GM23338 (cell line): ENCODE measurements at regions not wholly inside any gene's neighbourhood (a gene's known extent, or its start where the extent isn't known, plus 50 kb on each side); places are given as distances from the start of the nearest gene placed in this dataset.

Experiments
- ATAC-seq: fragments of 200-7000 bp; cut with Tn5 transposase; 3 replicates; pipeline ENCODE4 v1.9.1; 2020
- DNase-seq: peaks from one replicate; pipeline ENCODE4 v3.0.0-alpha.2; 2015; ENCODE audit warnings: low spot score
- H2AFZ ChIP-seq: fragments of 200-600 bp; sonication (generic); 2 replicates; pipeline ENCODE4 v1.8.0; 2016; ENCODE audit warnings: antibody characterized with exemption, mild to moderate bottlenecking, moderate library complexity
- H3F3A ChIP-seq: fragments of 200-600 bp; sonication (generic); replicated peaks from 2 replicates; pipeline ENCODE4 v1.8.0; 2017; ENCODE audit warnings: antibody characterized with exemption, mixed run types, low read depth
- H3K27ac ChIP-seq: fragments of 200-600 bp; sonication (generic); 2 replicates; pipeline ENCODE4 v1.6.1; 2016; ENCODE audit warnings: low read depth
- H3K27me3 ChIP-seq: fragments of 200-600 bp; sonication (generic); 2 replicates; pipeline ENCODE4 v1.8.0; 2016; ENCODE audit warnings: mild to moderate bottlenecking, mixed run types, moderate library complexity; ENCODE audit not compliant: insufficient read depth
- H3K36me3 ChIP-seq: fragments of 200-600 bp; sonication (generic); 2 replicates; pipeline ENCODE4 v1.8.0; 2016; ENCODE audit warnings: mild to moderate bottlenecking; ENCODE audit not compliant: insufficient read depth
- H3K4me1 ChIP-seq: fragments of 200-600 bp; sonication (generic); 2 replicates; pipeline ENCODE4 v1.8.0; 2016; ENCODE audit warnings: mild to moderate bottlenecking, moderate library complexity; ENCODE audit not compliant: insufficient read depth
- H3K4me2 ChIP-seq: fragments of 200-600 bp; sonication (generic); 2 replicates; pipeline ENCODE4 v1.7.1; 2017; ENCODE audit warnings: mixed run types
- H3K4me3 ChIP-seq: fragments of 200-600 bp; sonication (generic); 2 replicates; pipeline ENCODE4 v1.6.1; 2016; ENCODE audit warnings: mixed run types
- H3K79me2 ChIP-seq: fragments of 200-600 bp; sonication (generic); replicated peaks from 2 replicates; pipeline ENCODE4 v1.8.0; 2017; ENCODE audit warnings: mild to moderate bottlenecking; ENCODE audit not compliant: insufficient read depth
- H3K9me2 ChIP-seq: fragments of 200-600 bp; sonication (generic); 2 replicates; pipeline ENCODE4 v1.8.0; 2017; ENCODE audit not compliant: insufficient read depth
- H4K20me1 ChIP-seq: fragments of 200-600 bp; sonication (generic); replicated peaks from 2 replicates; pipeline ENCODE4 v1.8.0; 2017; ENCODE audit warnings: mild to moderate bottlenecking; ENCODE audit not compliant: insufficient read depth
- H3K27ac Mint-ChIP-seq: 2 replicates; pipeline ENCODE4 v1.8.0; 2020; ENCODE audit warnings: inconsistent platforms, mild to moderate bottlenecking, moderate library complexity, mixed read lengths
- H3K27me3 Mint-ChIP-seq: 3 replicates; pipeline ENCODE4 v1.8.0; 2022; ENCODE audit warnings: low read depth, mild to moderate bottlenecking, moderate library complexity, mixed read lengths, inconsistent platforms; ENCODE audit not compliant: insufficient read depth, poor library complexity
- H3K36me3 Mint-ChIP-seq: 3 replicates; pipeline ENCODE4 v1.8.0; 2021; ENCODE audit warnings: low read depth, mild to moderate bottlenecking, inconsistent platforms, moderate library complexity, mixed read lengths
- H3K4me1 Mint-ChIP-seq: 3 replicates; pipeline ENCODE4 v1.8.0; 2020; ENCODE audit warnings: mild to moderate bottlenecking, inconsistent platforms, mixed read lengths
- H3K4me3 Mint-ChIP-seq: 3 replicates; pipeline ENCODE4 v1.8.0; 2021; ENCODE audit warnings: moderate library complexity, mild to moderate bottlenecking, inconsistent platforms, mixed read lengths
- H3K9me3 Mint-ChIP-seq: 3 replicates; pipeline ENCODE4 v1.8.0; 2020; ENCODE audit warnings: moderate library complexity, mild to moderate bottlenecking, inconsistent platforms, mixed read lengths
- CREB1 ChIP-seq: fragments of 250-450 bp; sonication (Bioruptor Pico); IDR thresholded peaks from 2 replicates; pipeline ENCODE4 v1.5.0; 2020; ENCODE audit warnings: low read depth, mild to moderate bottlenecking, moderate library complexity
- CTCF ChIP-seq, 2 experiments: fragments of 200-600 bp in 1 of 2; sonication (generic) in 1 of 2; conservative IDR thresholded peaks; 2 replicates each; pipeline versions ENCODE4 v1.5.1 to v1.6.1; 2016 to 2017; ENCODE audit warnings: antibody characterized with exemption in 2 of 2, low read depth in 2 of 2, mild to moderate bottlenecking in 2 of 2, moderate library complexity in 1 of 2
- ETS1 ChIP-seq: IDR thresholded peaks from 2 replicates; pipeline ENCODE4 v1.6.1; 2016; ENCODE audit warnings: antibody characterized with exemption
- EZH2 ChIP-seq: fragments of 200-600 bp; sonication (generic); IDR thresholded peaks from one replicate; pipeline ENCODE4 v1.8.0; 2017; ENCODE audit warnings: antibody characterized with exemption, mild to moderate bottlenecking, low read depth; ENCODE audit not compliant: unreplicated experiment
- NANOG ChIP-seq: IDR thresholded peaks from 2 replicates; pipeline ENCODE4 v1.6.1; 2016; ENCODE audit warnings: antibody characterized with exemption, borderline replicate concordance
- POLR2AphosphoS5 ChIP-seq: IDR thresholded peaks from 2 replicates; pipeline ENCODE4 v1.6.1; 2016; ENCODE audit warnings: antibody characterized with exemption, low read depth
- REST ChIP-seq: IDR thresholded peaks from one replicate; pipeline ENCODE4 v1.6.1; 2018; ENCODE audit warnings: antibody characterized with exemption; ENCODE audit not compliant: unreplicated experiment
- ZNF114 ChIP-seq: fragments of 250-450 bp; sonication (Bioruptor Pico); IDR thresholded peaks from 2 replicates; pipeline ENCODE4 v1.5.0; 2020; ENCODE audit warnings: mild to moderate bottlenecking, moderate library complexity
- ZNF331 ChIP-seq: fragments of 250-450 bp; sonication (Bioruptor Pico); IDR thresholded peaks from 2 replicates; pipeline ENCODE4 v1.5.0; 2020; ENCODE audit warnings: low read depth, mild to moderate bottlenecking, moderate library complexity
- TF ChIP-seq, protein P1 (sequence below): fragments of 250-450 bp; sonication (Bioruptor Pico); IDR thresholded peaks from 2 replicates; pipeline ENCODE4 v1.5.0; 2020; ENCODE audit warnings: mild to moderate bottlenecking, moderate library complexity

DNA sequence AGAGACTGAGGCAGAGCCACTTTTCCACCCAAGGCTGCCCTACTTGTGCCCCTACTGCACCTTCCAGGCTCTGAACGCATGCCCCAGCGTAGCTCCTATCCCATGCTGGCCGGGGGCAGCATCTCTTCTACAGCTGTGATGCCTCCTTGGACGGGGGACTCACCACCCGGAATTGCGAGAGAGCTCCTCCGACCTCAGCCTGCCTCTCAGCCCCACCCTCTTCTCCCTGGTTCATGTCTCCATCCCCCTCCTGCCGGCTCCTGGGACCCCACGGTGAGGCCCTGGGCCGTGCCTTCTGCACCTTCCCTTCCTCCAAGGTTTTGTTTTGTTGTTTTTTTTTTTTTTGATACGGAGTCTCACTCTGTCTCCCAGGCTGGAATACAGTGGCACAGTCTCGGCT is 112.4 kb downstream of the MICALL2 start (continued):
- TF ChIP-seq ZNF114 (no peak), ETS1 (no peak), CTCF (conservative IDR thresholded peaks at IDR 0.05; ENCODE audit: low read depth in 2 of 2) (no peak), NANOG (no peak)

DNA sequence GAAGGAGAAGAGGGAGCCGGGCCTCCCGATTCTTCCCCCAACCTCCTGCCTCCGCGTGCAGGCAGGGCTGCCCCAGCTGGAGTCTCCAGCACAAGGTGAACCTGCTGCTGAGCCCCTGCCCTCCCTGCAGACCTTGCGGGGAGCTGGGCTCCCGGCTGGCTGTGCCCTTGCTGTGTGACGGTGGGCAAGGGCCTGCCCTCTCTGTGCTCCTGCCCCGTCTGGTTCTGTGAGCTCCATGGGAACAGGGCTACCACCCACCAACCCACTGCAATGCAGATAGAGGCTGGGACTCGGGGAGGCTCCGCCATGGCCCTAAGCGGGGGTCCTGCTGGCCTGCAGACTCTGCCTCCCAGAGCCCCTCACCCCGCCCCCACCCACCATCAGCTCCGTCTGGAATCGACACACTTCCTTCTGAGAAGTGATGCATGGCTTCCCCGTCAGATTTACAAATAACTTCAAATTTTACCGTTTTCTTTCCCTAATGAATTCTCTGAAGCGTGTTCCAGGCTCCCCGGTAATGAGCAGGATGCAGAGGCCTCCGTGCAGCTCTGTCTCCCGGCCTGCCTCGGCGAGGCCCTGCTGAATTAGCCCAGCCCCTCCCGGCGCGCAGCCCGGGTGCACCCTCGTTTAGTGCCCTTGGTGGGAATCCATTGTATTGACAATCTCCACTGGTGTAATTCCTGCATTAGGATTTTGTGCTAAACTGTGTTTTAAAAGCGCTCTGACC is 111.0 kb downstream of the MICALL2 start:
- ATAC-seq (no peak), DNase-seq (no peak)
- no peaks in the 10 kb centered on the region for H3K79me2 ChIP-seq
- no peak overlapping the region for H3K27ac ChIP-seq
- no peaks in the 10 kb centered on the region for H3K36me3 ChIP-seq
- H3K27me3 ChIP-seq = no peaks in the 10 kb centered on the region
- Mint-ChIP-seq H3K27me3 (peaks cover 6% of the 10 kb centered on the region), H3K4me3 (no peak overlapping the region), H3K27ac (peak overlapping the region; percentile 75; the same call in 1 of the 2 replicates), H3K36me3 (no peaks in the 10 kb centered on the region), H3K9me3 (no peaks in the 10 kb centered on the region; the same call in 2 of the 3 replicates), H3K4me1 (no peaks in the 10 kb centered on the region)
- H3K4me3 ChIP-seq = no peak overlapping the region
- no peak overlapping the region for H3K4me2 ChIP-seq
- H3K9me2 ChIP-seq = no peaks in the 10 kb centered on the region
- no peaks in the 10 kb centered on the region for H3F3A ChIP-seq
- H4K20me1 ChIP-seq = no peaks in the 10 kb centered on the region
- H2AFZ ChIP-seq = no peak overlapping the region
- no peaks in the 10 kb centered on the region for H3K4me1 ChIP-seq
- TF ChIP-seq CREB1 (CRISPR knock-in tag) (no peak), ZNF114 (no peak), EZH2 (no peak), NANOG (no peak), POLR2AphosphoS5 (no peak), ZNF331 (CRISPR knock-in tag) (no peak), REST (no peak)
- TF ChIP-seq, protein P1, sequence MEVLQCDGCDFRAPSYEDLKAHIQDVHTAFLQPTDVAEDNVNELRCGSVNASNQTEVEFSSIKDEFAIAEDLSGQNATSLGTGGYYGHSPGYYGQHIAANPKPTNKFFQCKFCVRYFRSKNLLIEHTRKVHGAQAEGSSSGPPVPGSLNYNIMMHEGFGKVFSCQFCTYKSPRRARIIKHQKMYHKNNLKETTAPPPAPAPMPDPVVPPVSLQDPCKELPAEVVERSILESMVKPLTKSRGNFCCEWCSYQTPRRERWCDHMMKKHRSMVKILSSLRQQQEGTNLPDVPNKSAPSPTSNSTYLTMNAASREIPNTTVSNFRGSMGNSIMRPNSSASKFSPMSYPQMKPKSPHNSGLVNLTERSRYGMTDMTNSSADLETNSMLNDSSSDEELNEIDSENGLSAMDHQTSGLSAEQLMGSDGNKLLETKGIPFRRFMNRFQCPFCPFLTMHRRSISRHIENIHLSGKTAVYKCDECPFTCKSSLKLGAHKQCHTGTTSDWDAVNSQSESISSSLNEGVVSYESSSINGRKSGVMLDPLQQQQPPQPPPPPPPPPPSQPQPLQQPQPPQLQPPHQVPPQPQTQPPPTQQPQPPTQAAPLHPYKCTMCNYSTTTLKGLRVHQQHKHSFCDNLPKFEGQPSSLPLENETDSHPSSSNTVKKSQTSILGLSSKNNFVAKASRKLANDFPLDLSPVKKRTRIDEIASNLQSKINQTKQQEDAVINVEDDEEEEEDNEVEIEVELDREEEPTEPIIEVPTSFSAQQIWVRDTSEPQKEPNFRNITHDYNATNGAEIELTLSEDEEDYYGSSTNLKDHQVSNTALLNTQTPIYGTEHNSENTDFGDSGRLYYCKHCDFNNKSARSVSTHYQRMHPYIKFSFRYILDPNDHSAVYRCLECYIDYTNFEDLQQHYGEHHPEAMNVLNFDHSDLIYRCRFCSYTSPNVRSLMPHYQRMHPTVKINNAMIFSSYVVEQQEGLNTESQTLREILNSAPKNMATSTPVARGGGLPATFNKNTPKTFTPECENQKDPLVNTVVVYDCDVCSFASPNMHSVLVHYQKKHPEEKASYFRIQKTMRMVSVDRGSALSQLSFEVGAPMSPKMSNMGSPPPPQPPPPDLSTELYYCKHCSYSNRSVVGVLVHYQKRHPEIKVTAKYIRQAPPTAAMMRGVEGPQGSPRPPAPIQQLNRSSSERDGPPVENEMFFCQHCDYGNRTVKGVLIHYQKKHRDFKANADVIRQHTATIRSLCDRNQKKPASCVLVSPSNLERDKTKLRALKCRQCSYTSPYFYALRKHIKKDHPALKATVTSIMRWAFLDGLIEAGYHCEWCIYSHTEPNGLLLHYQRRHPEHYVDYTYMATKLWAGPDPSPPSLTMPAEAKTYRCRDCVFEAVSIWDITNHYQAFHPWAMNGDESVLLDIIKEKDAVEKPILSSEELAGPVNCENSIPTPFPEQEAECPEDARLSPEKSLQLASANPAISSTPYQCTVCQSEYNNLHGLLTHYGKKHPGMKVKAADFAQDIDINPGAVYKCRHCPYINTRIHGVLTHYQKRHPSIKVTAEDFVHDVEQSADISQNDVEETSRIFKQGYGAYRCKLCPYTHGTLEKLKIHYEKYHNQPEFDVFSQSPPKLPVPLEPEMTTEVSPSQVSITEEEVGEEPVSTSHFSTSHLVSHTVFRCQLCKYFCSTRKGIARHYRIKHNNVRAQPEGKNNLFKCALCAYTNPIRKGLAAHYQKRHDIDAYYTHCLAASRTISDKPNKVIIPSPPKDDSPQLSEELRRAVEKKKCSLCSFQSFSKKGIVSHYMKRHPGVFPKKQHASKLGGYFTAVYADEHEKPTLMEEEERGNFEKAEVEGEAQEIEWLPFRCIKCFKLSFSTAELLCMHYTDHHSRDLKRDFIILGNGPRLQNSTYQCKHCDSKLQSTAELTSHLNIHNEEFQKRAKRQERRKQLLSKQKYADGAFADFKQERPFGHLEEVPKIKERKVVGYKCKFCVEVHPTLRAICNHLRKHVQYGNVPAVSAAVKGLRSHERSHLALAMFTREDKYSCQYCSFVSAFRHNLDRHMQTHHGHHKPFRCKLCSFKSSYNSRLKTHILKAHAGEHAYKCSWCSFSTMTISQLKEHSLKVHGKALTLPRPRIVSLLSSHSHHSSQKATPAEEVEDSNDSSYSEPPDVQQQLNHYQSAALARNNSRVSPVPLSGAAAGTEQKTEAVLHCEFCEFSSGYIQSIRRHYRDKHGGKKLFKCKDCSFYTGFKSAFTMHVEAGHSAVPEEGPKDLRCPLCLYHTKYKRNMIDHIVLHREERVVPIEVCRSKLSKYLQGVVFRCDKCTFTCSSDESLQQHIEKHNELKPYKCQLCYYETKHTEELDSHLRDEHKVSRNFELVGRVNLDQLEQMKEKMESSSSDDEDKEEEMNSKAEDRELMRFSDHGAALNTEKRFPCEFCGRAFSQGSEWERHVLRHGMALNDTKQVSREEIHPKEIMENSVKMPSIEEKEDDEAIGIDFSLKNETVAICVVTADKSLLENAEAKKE (CRISPR knock-in tag) = no peak
